ENCODE measurements at regions not wholly inside any gene's neighbourhood (a gene's known extent, or its start where the extent isn't known, plus 50 kb on each side); places are given as distances from the start of the nearest gene placed in this dataset.

- no peaks in the 10 kb centered on the region for H3K4me1 ChIP-seq (ENCODE audit: low read length)
- no peak overlapping the region for H2AFZ ChIP-seq (ENCODE audit: low read depth, low read length)
Measured at GRCh38 chr18:73943763-73944162, 203.9 kb downstream of the FBXO15 start.

GRCh38 chr18:73942956-73943355, 204.7 kb downstream of the FBXO15 start:
- Histone ChIP-seq H3K27ac (ENCODE audit: low read length) (no peak overlapping the region), H3K36me3 (replicated peaks; ENCODE audit: low read depth, low read length) (no peaks in the 10 kb centered on the region), H3K4me2 (ENCODE audit: low read length) (no peak overlapping the region), H3K4me3 (ENCODE audit: low read length) (no peak overlapping the region), H3K27me3 (ENCODE audit: low read depth, low read length) (no peaks in the 10 kb centered on the region), H3K79me2 (ENCODE audit: low read length) (no peaks in the 10 kb centered on the region), H2AFZ (ENCODE audit: low read depth, low read length) (no peak overlapping the region), H3K9me3 (ENCODE audit: insufficient read depth, low read length) (no peaks in the 10 kb centered on the region), H3K4me1 (ENCODE audit: low read length) (no peaks in the 10 kb centered on the region), H3K9ac (ENCODE audit: low read length) (no peak overlapping the region), H4K20me1 (ENCODE audit: insufficient read depth, low read length) (no peaks in the 10 kb centered on the region)
- no peak for TF ChIP-seq CTCF (IDR thresholded peaks at IDR 0.05; ENCODE audit: low read depth, low read length)
- TF ChIP-seq EZH2phosphoT487 (IDR thresholded peaks at IDR 0.05; ENCODE audit: low read depth) = no peak

More at GRCh38 chr18:73943763-73944162, 203.9 kb downstream of the FBXO15 start:
- Histone ChIP-seq H3K36me3 (replicated peaks; ENCODE audit: low read depth, low read length) (no peaks in the 10 kb centered on the region), H3K79me2 (ENCODE audit: low read length) (no peaks in the 10 kb centered on the region), H3K9me3 (ENCODE audit: insufficient read depth, low read length) (no peaks in the 10 kb centered on the region), H3K27ac (ENCODE audit: low read length) (no peak overlapping the region), H3K4me3 (ENCODE audit: low read length) (no peak overlapping the region), H3K27me3 (ENCODE audit: low read depth, low read length) (no peaks in the 10 kb centered on the region), H4K20me1 (ENCODE audit: insufficient read depth, low read length) (no peaks in the 10 kb centered on the region), H3K4me2 (ENCODE audit: low read length) (no peak overlapping the region), H3K9ac (ENCODE audit: low read length) (no peak overlapping the region)
- no peak for TF ChIP-seq CTCF (IDR thresholded peaks at IDR 0.05; ENCODE audit: low read depth, low read length)
- TF ChIP-seq EZH2phosphoT487 (IDR thresholded peaks at IDR 0.05; ENCODE audit: low read depth) = no peak

- peaks cover 4% of the 10 kb centered on the region; the same call in 1 of the 2 replicates for H3K27me3 ChIP-seq (ENCODE audit: low read depth, low read length)
- H3K79me2 ChIP-seq (ENCODE audit: low read length) = no peaks in the 10 kb centered on the region
- no peak overlapping the region for H3K4me2 ChIP-seq (ENCODE audit: low read length)
- H3K9me3 ChIP-seq (ENCODE audit: insufficient read depth, low read length) = no peaks in the 10 kb centered on the region
- TF ChIP-seq EZH2phosphoT487 (IDR thresholded peaks at IDR 0.05; ENCODE audit: low read depth) (no peak), CTCF (IDR thresholded peaks at IDR 0.05; ENCODE audit: low read depth, low read length) (no peak)
- H3K36me3 ChIP-seq (replicated peaks; ENCODE audit: low read depth, low read length) = no peaks in the 10 kb centered on the region
- H3K4me1 ChIP-seq (ENCODE audit: low read length) = no peaks in the 10 kb centered on the region
- H3K4me3 ChIP-seq (ENCODE audit: low read length) = no peak overlapping the region
- H3K27ac ChIP-seq (ENCODE audit: low read length) = no peak overlapping the region
- H4K20me1 ChIP-seq (ENCODE audit: insufficient read depth, low read length) = no peaks in the 10 kb centered on the region
- H3K9ac ChIP-seq (ENCODE audit: low read length) = no peak overlapping the region
- no peak overlapping the region for H2AFZ ChIP-seq (ENCODE audit: low read depth, low read length)
Measured at GRCh38 chr18:73942081-73942625, 205.5 kb downstream of the FBXO15 start.

GRCh38 chr18:73940721-73941120, 206.9 kb downstream of the FBXO15 start:
- Histone ChIP-seq H3K36me3 (replicated peaks; ENCODE audit: low read depth, low read length) (no peaks in the 10 kb centered on the region), H3K9me3 (ENCODE audit: insufficient read depth, low read length) (no peaks in the 10 kb centered on the region), H3K4me1 (ENCODE audit: low read length) (no peaks in the 10 kb centered on the region), H3K9ac (ENCODE audit: low read length) (no peak overlapping the region), H3K27me3 (ENCODE audit: low read depth, low read length) (peaks cover 4% of the 10 kb centered on the region; the same call in 1 of the 2 replicates), H4K20me1 (ENCODE audit: insufficient read depth, low read length) (no peaks in the 10 kb centered on the region), H3K4me3 (ENCODE audit: low read length) (no peak overlapping the region), H3K27ac (ENCODE audit: low read length) (no peak overlapping the region), H3K79me2 (ENCODE audit: low read length) (no peaks in the 10 kb centered on the region), H3K4me2 (ENCODE audit: low read length) (no peak overlapping the region), H2AFZ (ENCODE audit: low read depth, low read length) (no peak overlapping the region)
- TF ChIP-seq CTCF (IDR thresholded peaks at IDR 0.05; ENCODE audit: low read depth, low read length) (no peak), EZH2phosphoT487 (IDR thresholded peaks at IDR 0.05; ENCODE audit: low read depth) (no peak)

Measured in OCI-LY3 (cell line).